HFF-Myc (cell line): ENCODE measurements at regions not wholly inside any gene's neighbourhood (a gene's known extent, or its start where the extent isn't known, plus 50 kb on each side); places are given as distances from the start of the nearest gene placed in this dataset.

ENCODE experiments used
- DNase-seq: peaks from one replicate; pipeline ENCODE4 v3.0.0-alpha.2; 2011; ENCODE audit warnings: low read depth; ENCODE audit errors: extremely low read depth
- H3K4me3 ChIP-seq: replicated peaks from 2 replicates; pipeline ENCODE4 v1.5.1; 2011; ENCODE audit warnings: low read depth, mild to moderate bottlenecking, control low read depth, low read length
- CTCF ChIP-seq: IDR thresholded peaks from 2 replicates; pipeline ENCODE4 v1.5.1; 2012; ENCODE audit warnings: mild to moderate bottlenecking, low read depth, low read length, control low read depth; ENCODE audit errors: missing control alignments

GRCh38 chr5:148733601-148734438, 79.5 kb upstream of the HTR4 start:
- peak; percentile 60 for TF ChIP-seq CTCF
- DNase-seq: peak; percentile 62

GRCh38 chr5:148734518-148734917, 80.2 kb upstream of the HTR4 start:
- H3K4me3 ChIP-seq: no peak overlapping the region
- DNase-seq: no peak
- no peak for TF ChIP-seq CTCF

More at GRCh38 chr5:148733601-148734438, 79.5 kb upstream of the HTR4 start:
- no peak overlapping the region for H3K4me3 ChIP-seq

- DNase-seq: no peak
- no peak for TF ChIP-seq CTCF
- H3K4me3 ChIP-seq: no peak overlapping the region
Observed at GRCh38 chr5:148735301-148735835, 81.0 kb upstream of the HTR4 start.

GRCh38 chr5:148739023-148739422, 84.7 kb upstream of the HTR4 start:
- no peak for TF ChIP-seq CTCF
- no peak for DNase-seq
- no peak overlapping the region for H3K4me3 ChIP-seq

GRCh38 chr5:148739524-148739923, 85.2 kb upstream of the HTR4 start:
- no peak overlapping the region for H3K4me3 ChIP-seq
- no peak for DNase-seq
- TF ChIP-seq CTCF: no peak

- H3K4me3 ChIP-seq: no peak overlapping the region
- TF ChIP-seq CTCF: no peak
- no peak for DNase-seq
Observed at GRCh38 chr5:148740079-148740858, 85.9 kb upstream of the HTR4 start.
